ENCODE measurements at regions not wholly inside any gene's neighbourhood (a gene's known extent, or its start where the extent isn't known, plus 50 kb on each side); places are given as distances from the start of the nearest gene placed in this dataset.

DNA sequence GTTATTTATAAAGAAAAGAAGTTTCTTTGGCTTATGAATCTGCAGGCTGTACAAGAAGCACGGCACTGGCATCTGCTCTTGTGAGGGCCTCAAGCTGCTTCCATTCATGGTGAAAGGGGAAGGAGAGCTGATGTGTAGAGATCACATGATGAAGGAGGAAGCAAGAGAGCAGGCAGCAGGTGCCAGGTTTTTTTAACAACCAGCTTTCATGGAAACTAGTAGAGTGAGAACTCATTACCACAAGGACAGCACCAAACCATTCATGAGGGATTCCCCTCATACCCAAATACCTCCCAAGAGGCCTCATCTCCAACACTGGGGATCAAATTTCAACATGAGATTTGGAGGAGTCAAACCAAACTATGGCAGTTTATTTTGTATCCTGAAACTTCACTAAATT, 85.8 kb upstream of the CAMK1G start:
- TF ChIP-seq CTCF (IDR thresholded peaks at IDR 0.05), result no peak
- no peak for TF ChIP-seq EP300 (IDR thresholded peaks at IDR 0.05; ENCODE audit: low read depth)
